Skeletal muscle tissue (tissue), 3 donors: ENCODE measurements at regions not wholly inside any gene's neighbourhood (a gene's known extent, or its start where the extent isn't known, plus 50 kb on each side); places are given as distances from the start of the nearest gene placed in this dataset.

Experiments
- H3K27ac ChIP-seq: one replicate; pipeline ENCODE4 v1.7.0; 2013; ENCODE audit warnings: mild to moderate bottlenecking, low read depth, low read length, inconsistent platforms
- H3K27me3 ChIP-seq, 3 donors: one replicate each; pipeline ENCODE4 v1.7.0; 2013; ENCODE audit warnings: low read length in 3 of 3; ENCODE audit not compliant: control insufficient read depth in 3 of 3, insufficient read depth in 3 of 3
- H3K36me3 ChIP-seq, 3 donors: one replicate each; pipeline ENCODE4 v1.7.0; 2013; ENCODE audit warnings: low read length in 3 of 3; ENCODE audit not compliant: control insufficient read depth in 3 of 3, insufficient read depth in 3 of 3
- H3K4me1 ChIP-seq, 3 donors: one replicate each; pipeline ENCODE4 v1.7.0; 2013; ENCODE audit warnings: low read length in 3 of 3, mild to moderate bottlenecking in 3 of 3; ENCODE audit not compliant: control insufficient read depth in 3 of 3, insufficient read depth in 3 of 3
- H3K4me3 ChIP-seq, 3 donors: one replicate each; pipeline ENCODE4 v1.7.0; 2013; ENCODE audit warnings: low read length in 3 of 3
- H3K9ac ChIP-seq, 3 donors: one replicate each; pipeline ENCODE4 v1.7.0; 2013; ENCODE audit warnings: low read length in 3 of 3, mild to moderate bottlenecking in 3 of 3, moderate library complexity in 2 of 3, low read depth in 1 of 3
- H3K9me3 ChIP-seq, 3 donors: one replicate each; pipeline ENCODE4 v1.7.0; 2013; ENCODE audit warnings: low read length in 3 of 3; ENCODE audit not compliant: control insufficient read depth in 3 of 3
- donor health status: Osteomylitis.

- Histone ChIP-seq H3K4me1 (peaks cover 3 to 10% (median 6%) of the 10 kb centered on the region in 3 donors), H3K9me3 (no peaks in the 10 kb centered on the region), H3K27ac (no peak overlapping the region), H3K9ac (no peak overlapping the region), H3K36me3 (no peaks in the 10 kb centered on the region), H3K27me3 (peaks cover 0 to 9% (median 6%) of the 10 kb centered on the region in 3 donors), H3K4me3 (no peak overlapping the region)
Observed at GRCh38 chr6:168214586-168215104, 104.9 kb downstream of the DACT2 start.

GRCh38 chr6:168213121-168213524 is 106.5 kb downstream of the DACT2 start:
- Histone ChIP-seq H3K9ac (no peak overlapping the region), H3K4me3 (no peak overlapping the region), H3K4me1 (peaks cover 0 to 3% (median 2%) of the 10 kb centered on the region in 3 donors), H3K27me3 (peaks cover 0 to 7% (median 6%) of the 10 kb centered on the region in 3 donors), H3K36me3 (no peaks in the 10 kb centered on the region), H3K9me3 (no peaks in the 10 kb centered on the region), H3K27ac (no peak overlapping the region)

GRCh38 chr6:168212362-168212761 is 107.2 kb downstream of the DACT2 start:
- H3K27ac ChIP-seq: no peak overlapping the region
- peaks cover 0 to 3% (median 0%) of the 10 kb centered on the region in 3 donors for H3K4me1 ChIP-seq
- peaks cover 0 to 11% (median 6%) of the 10 kb centered on the region in 3 donors for H3K27me3 ChIP-seq
- no peaks in the 10 kb centered on the region for H3K36me3 ChIP-seq
- no peak overlapping the region for H3K4me3 ChIP-seq
- H3K9me3 ChIP-seq: no peaks in the 10 kb centered on the region
- H3K9ac ChIP-seq: no peak overlapping the region

- H3K27me3 ChIP-seq: peaks cover 0 to 6% (median 5%) of the 10 kb centered on the region in 3 donors
- no peaks in the 10 kb centered on the region for H3K36me3 ChIP-seq
- no peaks in the 10 kb centered on the region for H3K4me1 ChIP-seq
- H3K9me3 ChIP-seq: no peaks in the 10 kb centered on the region
- H3K9ac ChIP-seq: no peak overlapping the region
- H3K4me3 ChIP-seq: no peak overlapping the region
- no peak overlapping the region for H3K27ac ChIP-seq
Observed at GRCh38 chr6:168211681-168212080, 107.9 kb downstream of the DACT2 start.

GRCh38 chr6:168210239-168211105 is 109.1 kb downstream of the DACT2 start:
- H3K9me3 ChIP-seq: no peaks in the 10 kb centered on the region
- H3K4me1 ChIP-seq: no peaks in the 10 kb centered on the region
- H3K9ac ChIP-seq: no peak overlapping the region

GRCh38 chr6:168209420-168209819 is 110.2 kb downstream of the DACT2 start:
- Histone ChIP-seq H3K27ac (no peak overlapping the region), H3K9ac (no peak overlapping the region), H3K36me3 (no peaks in the 10 kb centered on the region), H3K27me3 (peaks cover 0 to 5% (median 0%) of the 10 kb centered on the region in 3 donors), H3K4me3 (no peak overlapping the region), H3K4me1 (no peaks in the 10 kb centered on the region), H3K9me3 (peaks cover 0 to 4% (median 0%) of the 10 kb centered on the region in 3 donors)

More at GRCh38 chr6:168210239-168211105, 109.1 kb downstream of the DACT2 start:
- Histone ChIP-seq H3K36me3 (no peaks in the 10 kb centered on the region), H3K4me3 (no peak overlapping the region), H3K27ac (no peak overlapping the region), H3K27me3 (peaks cover 0 to 6% (median 5%) of the 10 kb centered on the region in 3 donors)

GRCh38 chr6:168208854-168209253 is 110.7 kb downstream of the DACT2 start:
- Histone ChIP-seq H3K36me3 (no peaks in the 10 kb centered on the region), H3K27me3 (peaks cover 0 to 5% (median 0%) of the 10 kb centered on the region in 3 donors), H3K4me1 (no peaks in the 10 kb centered on the region), H3K4me3 (no peak overlapping the region), H3K9me3 (peaks cover 0 to 4% (median 0%) of the 10 kb centered on the region in 3 donors), H3K9ac (no peak overlapping the region), H3K27ac (no peak overlapping the region)

GRCh38 chr6:168208402-168208801 is 111.2 kb downstream of the DACT2 start:
- no peaks in the 10 kb centered on the region for H3K4me1 ChIP-seq
- H3K4me3 ChIP-seq: no peak overlapping the region
- no peaks in the 10 kb centered on the region for H3K36me3 ChIP-seq
- peaks cover 0 to 4% (median 0%) of the 10 kb centered on the region in 3 donors for H3K9me3 ChIP-seq
- H3K27me3 ChIP-seq: peaks cover 0 to 5% (median 0%) of the 10 kb centered on the region in 3 donors
- no peak overlapping the region for H3K27ac ChIP-seq
- H3K9ac ChIP-seq: no peak overlapping the region

GRCh38 chr6:168207421-168208175 is 112.0 kb downstream of the DACT2 start:
- H3K9me3 ChIP-seq: peaks cover 0 to 4% (median 0%) of the 10 kb centered on the region in 3 donors

More at GRCh38 chr6:168207421-168208175, 112.0 kb downstream of the DACT2 start:
- peaks cover 0 to 5% (median 0%) of the 10 kb centered on the region in 3 donors for H3K27me3 ChIP-seq
- H3K36me3 ChIP-seq: no peaks in the 10 kb centered on the region
- H3K4me1 ChIP-seq: no peaks in the 10 kb centered on the region
- no peak overlapping the region for H3K27ac ChIP-seq
- H3K4me3 ChIP-seq: no peak overlapping the region
- H3K9ac ChIP-seq: no peak overlapping the region
